Effector CD8-positive, alpha-beta T cell (primary cell): ENCODE measurements at regions not wholly inside any gene's neighbourhood (a gene's known extent, or its start where the extent isn't known, plus 50 kb on each side); places are given as distances from the start of the nearest gene placed in this dataset.

Experiments
- DNase-seq: peaks from one replicate; lab custom pipeline; 2025; lab: John Stamatoyannopoulos, UW

- DNase-seq: no peak
Measured at GRCh38 chr14:34241185-34241711, 220.8 kb downstream of the SPTSSA start.

- no peak for DNase-seq
Measured at GRCh38 chr14:34238610-34239009, 223.4 kb downstream of the SPTSSA start.

GRCh38 chr14:34237677-34238076, 224.4 kb downstream of the SPTSSA start:
- no peak for DNase-seq

GRCh38 chr14:34237081-34237480, 225.0 kb downstream of the SPTSSA start:
- DNase-seq: no peak

GRCh38 chr14:34235643-34236300, 226.3 kb downstream of the SPTSSA start:
- DNase-seq: no peak

GRCh38 chr14:34234258-34234657, 227.8 kb downstream of the SPTSSA start:
- no peak for DNase-seq

DNA sequence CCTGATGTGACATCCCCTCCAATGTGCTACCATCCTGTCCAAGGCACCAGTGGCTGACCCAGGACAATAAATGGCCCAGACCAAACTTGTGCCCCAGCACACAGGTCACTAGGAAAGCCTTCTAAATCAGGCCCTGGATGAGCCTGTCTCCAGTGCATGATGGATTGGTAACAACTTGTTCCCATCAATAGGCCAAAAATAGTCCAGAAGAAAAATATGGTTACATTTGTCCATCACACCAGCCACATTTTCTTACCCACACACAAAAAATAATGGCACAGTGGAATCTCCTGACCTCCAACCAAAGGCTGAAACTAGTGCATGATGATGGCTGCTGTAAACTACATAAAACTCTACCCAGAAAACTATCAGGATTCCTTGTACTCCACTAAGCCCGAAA, 228.4 kb downstream of the SPTSSA start:
- DNase-seq: no peak

GRCh38 chr14:34232790-34233189, 229.2 kb downstream of the SPTSSA start:
- no peak for DNase-seq

DNA sequence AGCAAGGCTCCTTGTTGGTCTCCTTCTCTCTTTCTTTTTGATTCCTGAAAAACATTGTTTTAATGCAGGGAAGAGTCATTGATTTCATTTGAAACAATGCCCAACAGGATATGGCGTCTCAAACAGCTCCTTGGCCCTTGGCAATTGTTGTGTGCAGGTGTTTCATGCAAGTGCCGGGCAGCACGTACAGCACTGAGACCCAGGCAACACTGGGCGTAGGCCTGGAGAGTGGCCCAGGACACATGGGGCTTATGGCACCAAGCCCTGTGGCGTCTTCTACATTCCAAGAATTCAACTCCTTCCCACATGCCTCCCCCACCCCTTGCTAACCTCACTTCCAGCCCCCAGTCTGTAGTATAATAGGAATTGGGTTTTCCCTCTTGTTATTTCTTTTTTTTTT, 230.4 kb downstream of the SPTSSA start:
- no peak for DNase-seq

DNA sequence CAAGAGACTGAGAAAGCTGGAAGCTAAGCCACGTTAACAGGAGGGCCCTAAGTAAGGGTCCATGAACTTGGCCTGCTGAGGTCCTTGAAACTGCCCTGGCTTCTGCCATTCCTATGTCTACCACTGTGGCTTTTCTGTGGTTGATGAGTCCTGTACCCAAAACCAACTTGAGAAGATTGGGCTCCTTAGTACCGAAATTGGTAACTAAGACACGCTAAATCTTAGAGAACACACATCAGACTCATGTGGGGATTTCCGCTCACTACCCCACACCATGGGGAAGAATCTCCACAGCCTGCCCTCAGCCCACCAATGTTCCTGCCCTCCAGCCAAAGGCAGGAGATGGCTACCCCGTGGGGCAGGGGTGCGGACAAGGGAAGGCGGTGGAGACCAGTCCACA, 232.9 kb downstream of the SPTSSA start:
- DNase-seq: no peak

DNA sequence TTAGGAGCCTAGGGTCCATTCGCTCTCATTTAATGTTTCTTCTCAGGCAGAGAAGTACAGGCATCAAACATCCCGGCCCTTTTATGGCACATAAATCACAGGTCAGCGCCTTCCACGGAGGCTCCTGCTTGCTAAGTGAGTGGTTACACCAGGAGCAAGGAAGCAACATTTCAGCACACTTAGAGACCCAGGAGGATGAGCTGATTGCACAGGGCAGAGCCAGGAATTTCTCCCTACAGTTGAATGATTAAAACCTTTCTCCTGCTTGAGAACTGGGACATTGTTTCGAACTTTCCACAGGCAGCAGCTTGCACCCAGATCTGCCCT, 233.4 kb downstream of the SPTSSA start:
- no peak for DNase-seq

DNA sequence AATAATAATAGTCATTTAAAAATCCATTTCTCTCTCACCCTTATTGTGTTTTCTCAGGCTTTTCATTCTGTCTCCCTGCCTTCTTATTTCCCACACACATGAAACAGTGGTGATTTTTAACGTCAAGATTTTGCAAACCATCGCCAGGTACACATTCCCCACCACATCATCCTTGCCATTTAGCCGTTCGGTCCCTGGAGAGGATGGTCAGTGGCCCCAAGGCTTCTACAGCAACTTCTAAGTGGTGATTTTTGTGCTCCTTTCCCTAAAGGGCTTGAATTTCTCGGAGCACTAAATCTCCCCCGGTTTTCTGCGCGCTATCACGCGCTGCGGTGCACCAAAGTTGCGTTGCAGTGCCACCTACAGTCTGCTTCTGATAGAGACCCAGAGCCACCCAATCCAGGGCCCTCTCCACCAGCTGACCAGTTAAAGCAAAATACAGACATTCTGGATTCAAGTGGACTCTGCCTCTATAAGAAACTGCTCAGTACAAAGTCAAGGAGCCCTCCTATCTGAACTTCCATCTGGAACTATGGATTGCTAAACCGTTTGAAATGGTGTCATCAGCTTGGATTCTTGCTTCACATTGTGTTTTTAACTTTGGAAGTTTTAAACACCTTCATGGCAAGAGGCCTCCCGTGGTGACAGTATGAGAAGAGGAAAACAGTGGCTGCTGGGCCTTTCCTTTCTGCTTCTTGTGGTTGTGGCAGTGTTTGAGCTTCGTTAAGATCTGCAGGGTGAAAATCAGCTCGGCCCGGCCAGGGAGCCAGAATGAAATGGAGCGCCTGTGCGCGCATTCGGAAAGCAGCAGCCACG, 234.0 kb downstream of the SPTSSA start:
- peak; percentile 4 for DNase-seq

DNA sequence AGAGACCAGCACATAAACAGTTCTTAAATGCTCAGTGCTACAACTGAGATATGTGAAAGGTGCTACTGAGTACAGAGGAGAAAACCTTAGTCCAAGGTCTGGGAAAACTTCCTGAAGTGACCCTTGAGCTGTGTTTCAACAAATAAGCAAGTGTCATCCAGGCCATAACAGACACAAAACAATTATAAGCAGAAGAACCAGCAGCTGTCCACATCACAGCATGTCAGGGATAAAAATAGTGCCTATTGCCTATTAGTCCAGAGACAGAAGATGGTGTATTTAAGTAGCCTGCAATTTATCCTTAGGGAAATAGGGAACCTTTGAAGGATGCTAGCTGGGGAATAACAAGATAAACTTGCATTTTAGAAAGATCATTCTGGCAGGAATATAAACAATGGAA, 237.8 kb downstream of the SPTSSA start:
- no peak for DNase-seq

GRCh38 chr14:34223373-34224148, 238.5 kb downstream of the SPTSSA start:
- no peak for DNase-seq

- no peak for DNase-seq
Measured at GRCh38 chr14:34222867-34223266, 239.2 kb downstream of the SPTSSA start.

DNA sequence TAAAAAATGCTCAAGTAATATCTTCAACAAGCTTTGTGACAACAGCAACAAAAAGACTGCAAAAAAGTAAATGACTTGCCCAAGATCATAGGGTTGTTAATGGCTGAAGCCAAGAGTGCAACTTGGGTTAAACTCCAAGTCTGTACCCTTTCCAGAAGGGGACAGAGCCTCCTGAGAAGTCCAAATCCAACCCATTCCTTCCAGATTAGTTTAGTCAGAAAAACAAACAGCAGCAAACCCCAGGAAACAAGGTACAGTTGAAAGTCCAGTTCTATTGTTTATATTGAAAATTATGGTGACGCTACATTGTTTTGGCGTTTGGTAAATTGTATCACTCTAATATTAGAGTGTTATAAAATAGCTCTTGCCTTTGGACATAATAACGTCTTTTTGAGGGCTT, 239.9 kb downstream of the SPTSSA start:
- DNase-seq: no peak

- no peak for DNase-seq
Measured at GRCh38 chr14:34220921-34221320, 241.1 kb downstream of the SPTSSA start.

GRCh38 chr14:34220378-34220706, 241.7 kb downstream of the SPTSSA start:
- no peak for DNase-seq

DNA sequence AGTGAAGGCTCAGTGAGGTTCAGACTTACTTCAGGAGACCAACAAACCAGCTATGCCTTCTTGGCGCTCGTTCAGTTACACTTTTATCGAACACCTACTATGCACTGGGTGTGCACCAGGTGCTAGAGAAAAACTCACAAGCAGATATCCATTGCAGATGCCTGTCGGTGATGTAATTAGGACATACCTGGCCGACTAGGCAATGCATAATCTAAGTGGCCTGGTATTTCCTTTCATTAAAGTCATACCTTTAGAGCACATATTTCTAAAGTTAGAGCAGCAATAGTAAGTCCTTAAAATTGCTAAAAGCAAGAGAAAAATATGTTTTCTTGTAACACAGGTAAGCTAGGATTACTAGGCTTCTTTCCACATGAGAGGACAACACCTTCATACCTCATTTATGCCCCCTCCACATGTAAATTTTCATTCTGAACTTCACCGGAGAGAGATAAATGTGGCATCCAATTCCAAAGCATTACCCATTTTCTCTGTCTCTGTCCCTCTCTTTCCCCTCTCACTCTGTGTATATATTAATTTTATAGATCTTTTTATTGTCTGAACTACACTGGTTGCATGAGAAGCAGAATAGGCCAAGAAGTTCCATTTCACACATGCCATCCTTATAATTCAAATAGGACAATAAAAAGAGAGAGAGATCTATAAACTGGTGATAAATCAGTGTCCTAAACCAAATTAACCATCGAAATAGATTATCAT, 242.2 kb downstream of the SPTSSA start:
- no peak for DNase-seq

DNA sequence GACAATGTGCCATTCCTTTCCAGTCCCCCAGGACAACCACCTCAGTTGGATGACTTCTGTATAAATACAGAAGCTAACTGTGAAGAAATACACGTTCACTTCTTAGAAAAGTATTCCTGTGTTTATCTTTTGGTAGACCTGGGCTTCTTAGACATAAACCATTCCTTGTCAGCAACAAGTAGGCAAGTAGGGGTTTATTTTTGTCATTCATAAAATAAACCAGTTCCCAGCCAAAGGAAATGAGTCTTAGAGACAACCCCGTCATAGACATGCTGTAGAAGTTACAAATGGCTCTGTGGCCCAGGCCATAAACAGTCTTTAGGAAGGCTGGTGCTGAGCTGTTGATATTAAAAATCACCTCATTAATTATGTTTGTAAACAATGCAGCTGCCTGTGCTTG, 243.2 kb downstream of the SPTSSA start:
- no peak for DNase-seq

- no peak for DNase-seq
Measured at GRCh38 chr14:34214961-34215360, 247.1 kb downstream of the SPTSSA start.

GRCh38 chr14:34213332-34213731, 248.7 kb downstream of the SPTSSA start:
- no peak for DNase-seq
